ENCODE measurements at regions not wholly inside any gene's neighbourhood (a gene's known extent, or its start where the extent isn't known, plus 50 kb on each side); places are given as distances from the start of the nearest gene placed in this dataset.

- Histone ChIP-seq H3K4me1 (ENCODE audit: insufficient read depth) (no peaks in the 10 kb centered on the region), H3K79me2 (ENCODE audit: insufficient read depth) (no peaks in the 10 kb centered on the region), H3K4me2 (ENCODE audit: unreplicated experiment) (no peak overlapping the region), H3K27ac (no peak overlapping the region), H4K20me1 (ENCODE audit: insufficient read depth) (no peaks in the 10 kb centered on the region), H2AFZ (no peak overlapping the region), H3K27me3 (replicated peaks; ENCODE audit: insufficient read depth) (no peaks in the 10 kb centered on the region), H3K9ac (no peak overlapping the region), H3K9me2 (ENCODE audit: insufficient read depth) (no peaks in the 10 kb centered on the region), H3K9me3 (ENCODE audit: low read depth) (no peaks in the 10 kb centered on the region), H3F3A (ENCODE audit: insufficient read depth) (no peaks in the 10 kb centered on the region), H3K36me3 (ENCODE audit: low read depth) (no peaks in the 10 kb centered on the region), H3K4me3 (no peak overlapping the region)
- no peak for DNase-seq
- TF ChIP-seq EZH2phosphoT487 (IDR thresholded peaks at IDR 0.05; ENCODE audit: insufficient read depth, low read depth), result no peak
- 25 to 30% methylated on average over 5 of the region's 5 CpGs for WGBS, 2 experiments (ENCODE audit: low coverage in 1 of 2, low lambda C conversion rate in 2 of 2, missing lambda C conversion rate in 2 of 2)
- in situ Hi-C loops (cut with MboI), result no loop called here
Measured at GRCh38 chr12:31855427-31855826, 103.8 kb upstream of the RESF1 start.

- H3K4me3 ChIP-seq, result no peak overlapping the region
- DNase-seq, result no peak
- no peak overlapping the region for H2AFZ ChIP-seq
- no peak overlapping the region for H3K27ac ChIP-seq
- H3K9me3 ChIP-seq (ENCODE audit: low read depth), result peaks cover 3% of the 10 kb centered on the region
- no peaks in the 10 kb centered on the region for H3F3A ChIP-seq (ENCODE audit: insufficient read depth)
- no peaks in the 10 kb centered on the region for H3K36me3 ChIP-seq (ENCODE audit: low read depth)
- H3K9ac ChIP-seq, result no peak overlapping the region
- no peak overlapping the region for H3K4me2 ChIP-seq (ENCODE audit: unreplicated experiment)
- no peaks in the 10 kb centered on the region for H4K20me1 ChIP-seq (ENCODE audit: insufficient read depth)
- no peaks in the 10 kb centered on the region for H3K27me3 ChIP-seq (replicated peaks; ENCODE audit: insufficient read depth)
- in situ Hi-C loops (cut with MboI), result no loop called here
- H3K9me2 ChIP-seq (ENCODE audit: insufficient read depth), result no peaks in the 10 kb centered on the region
- TF ChIP-seq EZH2 (IDR thresholded peaks at IDR 0.05; ENCODE audit: insufficient read depth, poor library complexity, severe bottlenecking) (no peak), EZH2phosphoT487 (IDR thresholded peaks at IDR 0.05; ENCODE audit: insufficient read depth, low read depth) (no peak)
- no peaks in the 10 kb centered on the region for H3K4me1 ChIP-seq (ENCODE audit: insufficient read depth)
- no peaks in the 10 kb centered on the region for H3K79me2 ChIP-seq (ENCODE audit: insufficient read depth)
Measured at GRCh38 chr12:31853977-31854376, 105.2 kb upstream of the RESF1 start.

DNA sequence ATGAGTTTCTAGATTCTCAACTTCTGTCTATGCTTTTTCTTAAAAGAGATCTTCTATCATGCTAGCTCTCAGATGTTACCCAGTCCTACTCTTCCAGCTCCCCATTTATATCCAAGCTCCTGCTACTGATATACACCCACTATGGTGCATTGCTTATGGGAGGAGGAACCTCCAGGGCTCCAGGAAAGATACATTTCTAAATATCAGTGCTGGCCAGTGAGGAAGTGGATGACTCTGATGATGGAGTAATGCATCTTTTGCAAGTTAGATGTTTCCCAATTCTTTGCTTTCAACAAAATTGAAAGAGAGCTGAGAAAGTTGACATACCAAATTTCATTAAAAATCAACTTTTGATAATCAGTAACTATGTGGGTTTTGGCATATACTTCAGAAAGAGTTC, 105.7 kb upstream of the RESF1 start:
- no peaks in the 10 kb centered on the region for H3F3A ChIP-seq (ENCODE audit: insufficient read depth)
- H3K9ac ChIP-seq, result no peak overlapping the region
- H3K4me3 ChIP-seq, result no peak overlapping the region
- no peak overlapping the region for H2AFZ ChIP-seq
- peaks cover 6% of the 10 kb centered on the region for H3K9me3 ChIP-seq (ENCODE audit: low read depth)
- H3K27ac ChIP-seq, result no peak overlapping the region
- no peaks in the 10 kb centered on the region for H3K36me3 ChIP-seq (ENCODE audit: low read depth)
- H3K27me3 ChIP-seq (replicated peaks; ENCODE audit: insufficient read depth), result no peaks in the 10 kb centered on the region
- no peaks in the 10 kb centered on the region for H3K79me2 ChIP-seq (ENCODE audit: insufficient read depth)
- in situ Hi-C loops (cut with MboI), result no loop called here
- H4K20me1 ChIP-seq (ENCODE audit: insufficient read depth), result no peaks in the 10 kb centered on the region
- H3K4me2 ChIP-seq (ENCODE audit: unreplicated experiment), result no peak overlapping the region
- DNase-seq, result no peak
- H3K9me2 ChIP-seq (ENCODE audit: insufficient read depth), result no peaks in the 10 kb centered on the region
- no peak for TF ChIP-seq EZH2 (IDR thresholded peaks at IDR 0.05; ENCODE audit: insufficient read depth, poor library complexity, severe bottlenecking)
- H3K4me1 ChIP-seq (ENCODE audit: insufficient read depth), result no peaks in the 10 kb centered on the region

GRCh38 chr12:31850268-31850667, 108.9 kb upstream of the RESF1 start:
- Histone ChIP-seq H3K27ac (no peak overlapping the region), H3K9ac (no peak overlapping the region), H3K79me2 (ENCODE audit: insufficient read depth) (no peaks in the 10 kb centered on the region), H4K20me1 (ENCODE audit: insufficient read depth) (no peaks in the 10 kb centered on the region), H3F3A (ENCODE audit: insufficient read depth) (no peaks in the 10 kb centered on the region), H3K9me2 (ENCODE audit: insufficient read depth) (no peaks in the 10 kb centered on the region), H3K36me3 (ENCODE audit: low read depth) (no peaks in the 10 kb centered on the region), H3K27me3 (replicated peaks; ENCODE audit: insufficient read depth) (no peaks in the 10 kb centered on the region), H3K4me3 (no peak overlapping the region), H3K4me1 (ENCODE audit: insufficient read depth) (no peaks in the 10 kb centered on the region), H2AFZ (no peak overlapping the region), H3K4me2 (ENCODE audit: unreplicated experiment) (no peak overlapping the region), H3K9me3 (ENCODE audit: low read depth) (peaks cover 6% of the 10 kb centered on the region)
- in situ Hi-C loops (cut with MboI), result no loop called here
- DNase-seq, result no peak
- WGBS, 2 experiments (ENCODE audit: low coverage in 1 of 2, low lambda C conversion rate in 2 of 2, missing lambda C conversion rate in 2 of 2), result 20 to 23% methylated on average over 3 of the region's 3 CpGs
- TF ChIP-seq EZH2phosphoT487 (IDR thresholded peaks at IDR 0.05; ENCODE audit: insufficient read depth, low read depth) (no peak), EZH2 (IDR thresholded peaks at IDR 0.05; ENCODE audit: insufficient read depth, poor library complexity, severe bottlenecking) (no peak)

- peaks cover 6% of the 10 kb centered on the region for H3K9me3 ChIP-seq (ENCODE audit: low read depth)
- H3K4me2 ChIP-seq (ENCODE audit: unreplicated experiment), result no peak overlapping the region
- no peaks in the 10 kb centered on the region for H3K9me2 ChIP-seq (ENCODE audit: insufficient read depth)
- WGBS, 2 experiments (ENCODE audit: low coverage in 1 of 2, low lambda C conversion rate in 2 of 2, missing lambda C conversion rate in 2 of 2), result 25 to 32% methylated on average over 3 of the region's 3 CpGs
- TF ChIP-seq EZH2 (IDR thresholded peaks at IDR 0.05; ENCODE audit: insufficient read depth, poor library complexity, severe bottlenecking) (no peak), EZH2phosphoT487 (IDR thresholded peaks at IDR 0.05; ENCODE audit: insufficient read depth, low read depth) (no peak)
- no peaks in the 10 kb centered on the region for H3K79me2 ChIP-seq (ENCODE audit: insufficient read depth)
- DNase-seq, result no peak
- H4K20me1 ChIP-seq (ENCODE audit: insufficient read depth), result no peaks in the 10 kb centered on the region
- H3K27ac ChIP-seq, result no peak overlapping the region
- no peaks in the 10 kb centered on the region for H3K36me3 ChIP-seq (ENCODE audit: low read depth)
- H3K4me1 ChIP-seq (ENCODE audit: insufficient read depth), result no peaks in the 10 kb centered on the region
- no peak overlapping the region for H3K4me3 ChIP-seq
- no peaks in the 10 kb centered on the region for H3K27me3 ChIP-seq (replicated peaks; ENCODE audit: insufficient read depth)
- no peak overlapping the region for H3K9ac ChIP-seq
- no peak overlapping the region for H2AFZ ChIP-seq
- in situ Hi-C loops (cut with MboI), result no loop called here
- no peaks in the 10 kb centered on the region for H3F3A ChIP-seq (ENCODE audit: insufficient read depth)
Measured at GRCh38 chr12:31849090-31849687, 110.0 kb upstream of the RESF1 start.

All from GM23248 (cell line).